ENCODE measurements at regions not wholly inside any gene's neighbourhood (a gene's known extent, or its start where the extent isn't known, plus 50 kb on each side); places are given as distances from the start of the nearest gene placed in this dataset.

GRCh38 chr4:117610706-117611308 is 423.5 kb upstream of the NDST3 start:
- no peaks in the 10 kb centered on the region for H3K4me1 ChIP-seq (ENCODE audit: insufficient read depth, low read length, poor library complexity, severe bottlenecking)
- H3F3A ChIP-seq (ENCODE audit: low read depth), result no peaks in the 10 kb centered on the region
- no peak overlapping the region for H3K4me2 ChIP-seq (ENCODE audit: low read depth, low read length, poor library complexity, severe bottlenecking)
- H3K36me3 ChIP-seq (ENCODE audit: insufficient read depth, low read length), result no peaks in the 10 kb centered on the region
- no peaks in the 10 kb centered on the region for H3K27me3 ChIP-seq (ENCODE audit: insufficient read depth, low read length, poor library complexity, severe bottlenecking)
- H3K4me3 ChIP-seq (ENCODE audit: low read length, poor library complexity, severe bottlenecking), result no peak overlapping the region
- TF ChIP-seq EZH2phosphoT487 (IDR thresholded peaks at IDR 0.05; ENCODE audit: borderline replicate concordance), result no peak
- no peak for TF ChIP-seq CTCF (conservative IDR thresholded peaks at IDR 0.05; ENCODE audit: low read length)
- no peaks in the 10 kb centered on the region for H4K20me1 ChIP-seq (ENCODE audit: insufficient read depth, low read length, poor library complexity, severe bottlenecking)
- H3K9me3 ChIP-seq (ENCODE audit: insufficient read depth, low read depth, low read length), result no peaks in the 10 kb centered on the region
- no peak overlapping the region for H2AFZ ChIP-seq (ENCODE audit: low read length)
- H3K9me2 ChIP-seq (replicated peaks; ENCODE audit: low read depth, low read length), result no peaks in the 10 kb centered on the region
- H3K9ac ChIP-seq (ENCODE audit: low read depth, low read length, poor library complexity, severe bottlenecking), result no peak overlapping the region
- no peaks in the 10 kb centered on the region for H3K79me2 ChIP-seq (ENCODE audit: insufficient read depth, low read length)

GRCh38 chr4:117621673-117622072 is 412.6 kb upstream of the NDST3 start:
- TF ChIP-seq EZH2phosphoT487 (IDR thresholded peaks at IDR 0.05; ENCODE audit: borderline replicate concordance) (no peak), CTCF (conservative IDR thresholded peaks at IDR 0.05; ENCODE audit: low read length) (no peak)
- no peak overlapping the region for H3K9ac ChIP-seq (ENCODE audit: low read depth, low read length, poor library complexity, severe bottlenecking)
- H3K4me1 ChIP-seq (ENCODE audit: insufficient read depth, low read length, poor library complexity, severe bottlenecking), result no peaks in the 10 kb centered on the region
- H3K4me2 ChIP-seq (ENCODE audit: low read depth, low read length, poor library complexity, severe bottlenecking), result no peak overlapping the region
- H4K20me1 ChIP-seq (ENCODE audit: insufficient read depth, low read length, poor library complexity, severe bottlenecking), result no peaks in the 10 kb centered on the region
- H3K9me2 ChIP-seq (replicated peaks; ENCODE audit: low read depth, low read length), result no peaks in the 10 kb centered on the region
- H3K79me2 ChIP-seq (ENCODE audit: insufficient read depth, low read length), result no peaks in the 10 kb centered on the region
- no peaks in the 10 kb centered on the region for H3F3A ChIP-seq (ENCODE audit: low read depth)
- H2AFZ ChIP-seq (ENCODE audit: low read length), result no peak overlapping the region
- H3K27me3 ChIP-seq (ENCODE audit: insufficient read depth, low read length, poor library complexity, severe bottlenecking), result no peaks in the 10 kb centered on the region
- H3K4me3 ChIP-seq (ENCODE audit: low read length, poor library complexity, severe bottlenecking), result no peak overlapping the region
- H3K36me3 ChIP-seq (ENCODE audit: insufficient read depth, low read length), result no peaks in the 10 kb centered on the region
- no peaks in the 10 kb centered on the region for H3K9me3 ChIP-seq (ENCODE audit: insufficient read depth, low read depth, low read length)

DNA sequence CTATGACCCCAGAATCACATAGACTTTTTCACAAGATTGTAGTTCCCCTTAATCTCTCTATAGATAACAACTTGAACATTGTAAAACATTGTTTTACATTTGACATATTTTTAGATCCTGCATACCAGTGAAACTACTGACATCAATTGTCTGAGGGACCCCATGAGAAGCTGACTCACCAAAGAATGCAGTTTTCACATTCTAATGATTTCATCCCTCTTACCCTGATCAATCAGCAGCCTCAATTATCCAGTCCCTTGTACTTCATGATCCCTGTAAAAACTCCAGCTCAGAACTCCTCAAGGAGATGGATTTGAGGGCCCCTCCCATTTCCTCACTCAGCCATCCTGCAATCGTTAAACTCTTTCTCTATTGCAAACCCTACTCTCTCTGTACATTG is 411.0 kb upstream of the NDST3 start:
- Histone ChIP-seq H3K9me3 (ENCODE audit: insufficient read depth, low read depth, low read length) (no peaks in the 10 kb centered on the region), H3K4me3 (ENCODE audit: low read length, poor library complexity, severe bottlenecking) (no peak overlapping the region), H3F3A (ENCODE audit: low read depth) (no peaks in the 10 kb centered on the region), H3K4me1 (ENCODE audit: insufficient read depth, low read length, poor library complexity, severe bottlenecking) (no peaks in the 10 kb centered on the region), H3K9me2 (replicated peaks; ENCODE audit: low read depth, low read length) (no peaks in the 10 kb centered on the region), H4K20me1 (ENCODE audit: insufficient read depth, low read length, poor library complexity, severe bottlenecking) (no peaks in the 10 kb centered on the region), H2AFZ (ENCODE audit: low read length) (no peak overlapping the region), H3K36me3 (ENCODE audit: insufficient read depth, low read length) (no peaks in the 10 kb centered on the region), H3K79me2 (ENCODE audit: insufficient read depth, low read length) (no peaks in the 10 kb centered on the region), H3K9ac (ENCODE audit: low read depth, low read length, poor library complexity, severe bottlenecking) (no peak overlapping the region), H3K27me3 (ENCODE audit: insufficient read depth, low read length, poor library complexity, severe bottlenecking) (no peaks in the 10 kb centered on the region), H3K4me2 (ENCODE audit: low read depth, low read length, poor library complexity, severe bottlenecking) (no peak overlapping the region)
- no peak for TF ChIP-seq EZH2phosphoT487 (IDR thresholded peaks at IDR 0.05; ENCODE audit: borderline replicate concordance)
- TF ChIP-seq CTCF (conservative IDR thresholded peaks at IDR 0.05; ENCODE audit: low read length), result no peak
